DMS53 (cell line): ENCODE measurements at regions not wholly inside any gene's neighbourhood (a gene's known extent, or its start where the extent isn't known, plus 50 kb on each side); places are given as distances from the start of the nearest gene placed in this dataset.

Source experiments
- DNase-seq: peaks from one replicate; lab custom pipeline; 2025; lab: John Stamatoyannopoulos, UW

DNA sequence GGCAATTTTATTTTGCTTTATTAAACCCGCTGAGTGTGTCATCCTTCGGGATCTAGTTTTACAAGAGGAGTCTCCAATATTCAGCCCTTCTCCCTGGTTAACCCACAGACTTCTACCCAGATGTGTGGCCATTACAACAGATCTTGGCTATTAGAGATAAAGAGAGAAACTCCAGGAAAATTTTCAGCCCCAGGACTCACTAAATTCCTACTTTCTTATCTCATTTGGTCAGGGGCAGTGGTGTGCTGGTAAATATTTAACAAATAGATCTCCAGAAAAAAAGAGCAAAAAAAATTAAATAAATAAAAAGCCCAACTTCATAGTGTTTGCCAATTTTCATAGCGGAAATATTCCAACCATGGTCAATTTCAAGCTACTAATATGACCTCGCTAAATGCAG lies 168.4 kb downstream of the RND3 start:
- peak; percentile 0 for DNase-seq

DNA sequence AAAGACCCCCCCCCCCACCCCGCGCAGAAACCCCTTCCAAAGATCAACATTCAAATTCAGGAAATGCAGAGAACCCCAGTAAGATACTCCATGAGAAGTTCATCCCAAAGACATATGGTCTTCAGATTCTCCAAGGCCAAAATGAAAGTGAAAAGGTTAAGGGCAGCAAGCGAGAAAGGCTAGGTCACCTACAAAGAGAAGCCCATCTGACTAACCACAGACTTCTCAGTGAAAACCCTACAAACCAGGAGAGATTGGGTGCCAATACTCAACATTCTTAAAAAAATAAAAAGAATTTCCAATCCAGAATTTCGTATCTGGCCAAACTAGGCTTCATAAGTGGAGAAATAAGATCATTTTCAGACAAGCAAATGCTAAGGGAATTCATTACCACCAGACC lies 175.2 kb downstream of the RND3 start:
- DNase-seq = no peak

DNA sequence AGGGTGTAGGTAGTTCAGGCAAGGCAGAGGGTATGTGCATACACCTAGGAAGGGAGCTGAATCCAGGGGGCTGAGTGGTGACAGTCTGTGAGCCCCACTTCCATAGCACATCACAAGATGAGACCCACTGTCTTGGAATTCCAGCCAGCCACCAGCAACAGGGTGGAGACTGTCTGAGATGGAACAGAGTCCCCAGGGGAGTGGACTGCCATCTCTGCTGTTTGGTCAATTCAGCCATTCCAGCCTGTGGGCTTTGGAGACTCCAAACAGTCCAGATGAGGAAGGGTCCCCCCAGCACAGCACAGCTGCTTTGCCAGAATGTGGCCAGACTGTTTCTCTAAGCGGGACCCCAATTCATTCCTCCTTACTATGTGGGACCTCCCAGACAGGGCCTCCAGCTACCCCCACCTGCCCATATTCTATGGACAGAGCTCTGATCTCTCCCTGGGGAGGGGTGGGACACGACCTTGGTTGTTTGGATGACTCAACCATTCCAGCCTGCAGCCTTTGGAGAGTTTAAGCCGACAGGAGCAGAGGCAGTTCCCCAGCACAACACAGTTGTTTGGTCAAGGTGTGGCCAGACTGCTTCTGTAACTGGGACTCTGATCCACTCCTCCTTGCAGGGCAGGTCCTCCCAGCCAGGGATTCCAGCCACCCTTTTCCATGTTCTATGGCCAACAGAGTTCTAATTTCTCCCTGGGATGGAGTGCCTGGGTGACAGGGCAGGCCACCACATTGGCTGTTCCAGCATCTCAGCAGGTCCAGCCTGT lies 178.0 kb downstream of the RND3 start:
- peak; percentile 0 for DNase-seq

DNA sequence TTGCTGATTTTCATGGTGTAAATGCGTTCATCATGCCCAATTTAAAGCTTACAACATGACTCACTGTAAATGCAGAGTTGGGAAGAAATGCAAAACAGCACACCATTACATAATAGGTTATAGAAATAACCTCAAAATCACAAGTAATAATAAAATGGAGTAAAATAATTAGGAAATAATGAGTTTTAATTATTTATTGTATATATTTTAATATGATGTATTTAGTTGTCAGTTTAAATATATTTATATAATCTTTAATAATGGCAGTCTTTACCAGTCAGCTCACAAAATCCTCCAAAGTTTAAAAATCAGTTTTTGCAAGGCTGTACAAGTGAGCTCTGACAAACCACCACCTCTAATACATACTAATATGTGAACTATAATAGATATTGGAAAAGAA lies 180.2 kb downstream of the RND3 start:
- DNase-seq = no peak

DNA sequence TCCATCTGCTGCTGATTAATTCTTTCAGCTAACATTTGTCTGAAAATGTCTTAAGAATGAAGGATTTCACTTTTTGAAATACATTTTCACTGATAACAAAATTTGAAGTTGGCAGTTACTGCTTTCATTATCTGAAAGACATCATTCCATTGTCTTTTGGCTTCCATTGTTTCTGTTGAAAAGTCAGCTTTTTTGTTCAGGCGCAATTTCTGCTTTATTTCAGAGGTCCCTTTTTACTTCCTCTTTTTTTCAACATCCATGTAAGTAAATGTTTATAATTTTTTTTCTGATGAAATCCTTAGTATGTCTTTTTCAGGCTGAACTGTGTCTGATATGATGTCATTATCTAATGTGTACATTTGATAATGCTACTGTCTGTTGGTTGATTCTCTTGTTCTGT lies 184.2 kb downstream of the RND3 start:
- DNase-seq = peak; percentile 2

DNA sequence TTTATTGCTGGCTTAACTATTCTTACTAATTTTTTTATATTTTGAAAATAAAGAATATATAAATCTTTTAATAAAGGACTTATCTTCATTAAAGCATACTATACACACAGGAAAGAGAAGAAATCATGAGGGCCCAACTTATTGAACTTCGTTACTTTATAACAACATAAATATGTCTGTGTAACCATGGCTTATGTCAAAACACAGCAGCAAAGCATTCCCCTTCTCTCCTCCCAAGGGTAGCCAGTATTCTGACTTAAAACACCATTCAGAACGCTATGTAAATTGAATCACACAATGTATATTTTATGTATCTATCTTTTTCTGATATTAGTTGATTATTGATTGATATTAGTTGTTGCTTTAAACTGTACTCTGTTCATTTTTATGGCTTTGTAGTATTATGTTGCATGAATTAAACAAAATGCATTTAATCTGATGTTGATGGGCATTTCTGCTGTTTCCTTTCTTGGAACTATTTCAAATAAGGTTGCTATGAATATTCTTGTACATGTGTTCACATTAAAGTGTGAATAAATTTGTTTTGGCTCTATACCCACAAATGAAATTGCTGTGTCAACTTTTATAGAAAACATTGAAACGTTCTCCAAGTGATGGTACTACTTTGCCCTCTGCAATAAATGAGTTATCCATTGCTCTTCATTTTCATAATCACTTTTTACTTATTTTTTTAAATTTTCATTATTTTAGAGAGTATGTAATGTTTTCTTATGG lies 188.7 kb downstream of the RND3 start:
- DNase-seq = no peak

DNA sequence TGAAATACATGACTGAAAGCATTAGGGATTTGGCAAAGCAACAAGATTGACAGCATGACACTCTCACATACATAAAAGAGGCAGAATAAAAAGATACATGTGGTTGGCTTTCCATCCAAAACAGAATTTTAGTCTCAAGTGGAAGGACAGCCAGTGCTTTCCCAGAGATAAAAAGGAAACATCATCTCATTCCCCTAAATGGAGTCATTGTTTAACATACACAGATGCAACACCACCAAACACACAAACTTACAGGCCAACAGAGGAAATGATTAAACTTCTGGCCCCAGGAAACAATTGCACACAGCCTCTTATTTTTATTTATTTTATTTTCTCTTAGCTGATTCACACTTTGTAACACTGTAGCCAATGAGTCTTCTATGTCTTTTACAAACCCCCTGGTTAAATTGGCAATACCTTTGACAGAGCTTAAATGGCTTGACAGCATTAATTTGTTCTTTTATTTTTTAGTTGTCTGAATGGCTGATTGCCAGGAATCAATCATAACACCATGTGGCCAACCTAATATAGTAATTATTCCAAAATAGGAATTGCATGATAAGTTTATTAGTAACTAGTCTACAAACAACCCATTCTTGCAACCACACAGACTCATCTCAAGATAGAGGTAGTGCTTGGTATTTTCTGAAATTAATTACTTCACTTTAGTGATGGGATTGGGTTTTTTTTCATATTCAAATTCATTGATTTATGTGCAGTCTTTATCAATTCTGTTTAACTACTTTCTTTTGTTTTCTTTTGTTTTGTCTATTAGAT lies 190.5 kb downstream of the RND3 start:
- no peak for DNase-seq

DNA sequence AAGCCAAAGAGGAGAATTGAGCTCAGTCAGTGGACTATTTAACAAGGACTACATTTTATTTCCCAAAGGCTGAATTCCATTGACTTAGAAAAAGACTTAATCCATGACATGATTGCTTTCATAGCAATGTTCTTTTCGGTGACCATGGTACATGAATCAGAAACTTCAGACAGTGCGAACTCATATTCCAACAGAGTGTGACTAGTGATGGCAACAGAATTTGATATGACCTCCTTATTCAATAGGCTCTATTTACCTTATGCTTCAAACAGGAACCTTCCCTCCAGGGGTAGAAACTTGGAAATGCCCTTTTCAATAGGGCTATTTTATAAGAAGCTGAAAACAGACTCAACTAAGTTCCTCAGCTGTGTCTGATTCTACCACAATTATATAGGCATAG lies 191.9 kb downstream of the RND3 start:
- no peak for DNase-seq

DNA sequence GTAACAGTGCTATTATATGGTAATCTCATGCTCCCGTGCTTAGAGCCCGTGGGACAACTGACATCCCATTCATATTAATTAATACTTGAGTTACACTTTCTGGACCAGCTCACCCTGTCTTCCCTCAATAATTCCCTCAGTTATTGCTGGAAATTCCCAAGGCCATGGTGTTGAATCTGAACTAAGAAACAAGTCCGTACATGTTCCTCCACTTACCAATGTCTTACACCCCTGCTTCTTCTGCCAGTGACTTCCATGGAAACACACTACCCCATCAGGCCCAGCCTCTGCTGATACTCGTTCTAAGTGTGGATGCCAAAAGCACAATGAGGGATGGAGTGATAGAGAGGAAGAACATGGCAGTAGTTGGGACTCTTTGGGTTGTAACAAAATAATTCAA lies 193.7 kb downstream of the RND3 start:
- DNase-seq = no peak

DNA sequence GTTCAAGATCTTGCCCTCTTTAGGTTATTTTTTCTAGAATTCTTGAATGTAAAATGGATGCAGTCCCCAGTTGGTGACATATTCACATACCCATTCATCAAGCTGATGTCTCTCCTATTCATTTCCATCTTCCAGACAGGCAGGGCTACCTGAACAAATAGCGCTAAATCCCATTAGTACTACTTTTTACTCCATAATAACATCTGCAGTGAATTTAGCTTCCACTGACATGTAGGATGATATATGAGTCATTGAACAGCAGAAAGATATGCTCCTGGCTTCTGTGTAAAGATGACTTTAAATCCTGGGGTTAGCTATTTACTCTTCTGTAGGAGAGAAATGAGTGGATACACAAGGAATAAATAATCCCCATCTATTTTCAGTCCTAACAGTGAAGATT lies 194.7 kb downstream of the RND3 start:
- no peak for DNase-seq

DNA sequence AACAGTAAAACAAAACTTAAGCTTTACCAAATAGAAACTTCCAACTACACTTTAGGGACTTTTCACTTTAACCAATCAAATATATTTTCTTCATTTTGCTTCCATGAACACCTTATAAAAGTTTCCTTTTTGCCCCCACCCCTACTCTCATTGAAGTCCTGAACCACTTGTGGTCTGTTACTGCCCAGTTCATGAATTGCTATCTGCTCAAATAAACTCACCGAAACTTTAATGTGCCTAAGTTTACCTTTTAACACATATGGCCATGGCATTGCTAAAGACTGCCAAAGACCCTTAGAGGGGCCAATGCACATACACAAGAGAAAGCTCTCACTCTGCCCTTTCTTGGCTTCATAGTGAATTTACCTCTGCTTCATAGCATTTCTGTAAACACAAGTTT lies 195.3 kb downstream of the RND3 start:
- DNase-seq = no peak

DNA sequence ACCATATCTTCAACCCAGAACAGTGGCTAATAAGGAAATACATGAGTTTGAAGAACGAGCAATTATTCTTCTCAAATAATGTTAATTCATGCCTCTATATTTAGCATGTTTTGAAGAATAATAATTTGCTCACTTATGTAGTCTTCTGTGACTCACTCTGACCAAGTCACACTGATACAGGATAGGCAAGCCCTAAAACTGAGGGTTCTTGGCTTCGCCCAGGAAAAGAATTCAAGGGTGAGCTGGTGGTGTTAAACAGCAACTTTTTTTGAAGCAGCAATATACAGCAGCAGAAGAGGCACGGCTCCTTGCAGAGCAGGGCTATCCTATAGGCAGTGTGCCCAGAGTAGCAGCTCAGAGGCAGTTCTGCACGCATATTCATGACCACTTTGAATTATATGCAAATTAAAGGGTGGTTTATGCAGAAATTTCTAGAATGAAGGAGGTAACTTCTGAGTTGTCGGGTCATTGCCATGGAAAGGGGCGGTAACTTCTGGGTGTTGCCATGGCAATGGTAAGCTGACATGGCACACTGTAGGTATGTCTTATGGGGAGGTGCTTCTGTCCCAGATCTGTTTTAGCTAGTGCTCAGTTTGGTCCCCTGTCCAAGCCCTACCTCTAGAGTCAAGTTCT lies 200.6 kb downstream of the RND3 start:
- no peak for DNase-seq

DNA sequence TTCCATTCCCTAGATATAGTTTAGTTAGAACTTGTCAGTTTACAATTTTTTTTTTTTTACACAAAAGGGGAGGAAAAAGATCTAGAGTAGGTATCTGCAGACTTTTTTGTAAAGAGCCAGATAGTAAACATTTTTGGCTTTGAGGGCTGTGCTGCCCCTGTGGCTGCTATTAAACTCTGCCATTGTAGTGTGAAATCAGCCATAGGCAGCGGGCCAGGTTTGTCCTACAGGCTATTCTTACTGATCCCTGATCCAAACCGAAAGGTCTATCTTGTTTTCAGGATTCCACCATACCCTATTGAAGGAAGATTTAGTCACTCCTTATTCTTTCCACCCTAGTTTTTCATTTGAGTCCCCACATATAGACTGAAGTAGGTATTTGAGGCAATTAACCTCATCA lies 203.4 kb downstream of the RND3 start:
- DNase-seq = no peak

DNA sequence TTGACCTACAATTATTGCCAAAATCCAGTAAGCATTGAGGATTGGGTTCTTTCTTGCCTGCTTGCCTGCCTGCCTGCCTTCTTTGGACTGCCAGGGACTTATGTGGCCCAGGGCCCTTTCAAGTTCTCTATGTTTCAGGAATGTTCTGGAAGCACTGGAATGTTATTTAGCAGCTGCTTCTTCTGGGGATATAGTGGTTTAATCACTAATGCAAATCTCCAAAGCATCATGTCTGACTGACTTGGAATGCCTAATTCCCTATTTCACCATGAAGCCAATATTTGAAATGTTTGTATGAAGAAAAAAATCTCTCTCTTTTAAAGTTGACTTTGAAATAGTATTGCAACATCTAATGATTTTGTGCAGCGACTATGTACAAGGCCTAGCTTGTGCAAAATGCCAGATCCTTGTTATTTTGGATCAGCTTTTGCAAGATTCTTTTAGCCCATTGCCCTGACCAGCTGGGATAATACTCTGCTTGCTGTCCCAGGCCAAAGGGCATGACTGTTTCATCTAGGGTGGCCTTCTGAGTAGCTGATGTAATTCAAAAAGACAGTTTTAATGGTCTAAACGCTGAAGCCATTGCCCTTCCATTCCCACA lies 204.6 kb downstream of the RND3 start:
- no peak for DNase-seq

DNA sequence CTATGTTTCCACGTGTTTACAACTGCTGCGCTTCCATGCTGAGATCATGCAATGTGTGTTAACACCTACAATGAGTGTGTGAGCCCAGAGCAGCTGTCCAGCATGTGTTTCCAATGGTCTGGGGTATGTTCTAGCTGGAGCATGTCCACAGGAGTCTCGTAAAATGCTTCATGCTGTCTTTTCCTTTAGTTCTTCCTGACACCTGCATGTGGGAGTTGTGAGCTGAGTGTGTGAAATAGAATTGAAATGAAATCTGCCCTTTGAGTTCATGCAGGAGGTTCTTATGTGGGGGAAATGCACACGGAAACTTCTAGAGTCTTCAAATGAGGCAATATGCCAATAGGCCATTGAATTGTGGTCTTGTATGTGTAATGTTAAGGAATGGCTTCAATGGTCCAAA lies 205.1 kb downstream of the RND3 start:
- no peak for DNase-seq

DNA sequence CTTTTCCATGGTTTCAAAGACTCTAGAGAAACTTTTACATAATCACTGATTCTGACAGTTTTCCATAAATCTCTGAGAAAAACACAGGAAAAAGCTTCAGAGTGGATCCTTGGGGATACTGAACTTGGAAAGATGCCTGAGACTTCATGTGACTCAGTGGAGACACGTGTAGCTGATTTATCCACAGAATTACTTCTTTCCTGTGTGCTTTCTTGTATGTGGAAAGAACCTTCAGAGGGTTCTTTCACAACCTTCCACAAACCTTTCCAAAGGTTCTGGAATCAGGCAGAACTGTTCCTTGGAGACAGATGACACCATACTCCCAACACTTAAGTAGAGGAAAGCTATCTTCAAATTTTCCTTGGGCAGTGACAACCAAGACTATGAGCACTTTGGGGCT lies 207.2 kb downstream of the RND3 start:
- no peak for DNase-seq

DNA sequence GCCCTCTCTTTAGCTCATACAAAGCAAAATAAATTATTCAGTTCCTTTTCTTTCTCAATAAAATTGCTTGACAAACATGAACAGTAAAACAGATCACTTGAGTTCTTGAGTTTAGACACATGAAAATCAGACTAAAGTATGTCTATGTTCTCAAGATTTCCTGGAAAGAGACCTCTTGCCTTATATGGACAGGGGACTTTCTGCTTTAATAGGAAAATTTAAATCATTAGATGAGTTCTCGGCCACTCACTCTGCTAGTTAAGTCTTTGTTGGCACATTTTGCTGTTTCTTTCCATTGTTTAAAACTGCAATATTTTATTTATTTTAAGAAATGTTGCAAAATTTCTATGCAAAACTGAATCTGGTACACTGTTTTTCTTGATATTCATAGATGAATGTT lies 207.8 kb downstream of the RND3 start:
- DNase-seq = no peak

DNA sequence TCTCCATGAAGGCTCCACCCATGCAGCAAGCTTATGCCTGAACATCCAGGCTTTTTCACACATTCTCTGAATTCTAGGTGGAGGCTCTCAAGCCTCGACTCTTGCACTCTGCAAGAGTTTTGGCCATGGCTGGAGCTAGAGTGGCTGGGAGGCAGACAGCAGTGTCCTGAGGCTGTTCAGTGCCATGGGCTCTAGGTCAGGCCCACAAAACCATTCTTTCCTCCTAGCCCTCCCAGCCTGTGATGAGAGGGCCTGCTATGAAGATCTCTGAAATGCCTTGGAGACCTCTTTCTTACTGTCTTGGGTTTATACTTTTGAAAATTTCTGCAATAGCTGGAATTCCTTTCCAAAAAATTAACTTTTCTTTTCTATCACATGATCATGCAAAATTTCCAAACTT lies 210.7 kb downstream of the RND3 start:
- DNase-seq = no peak

DNA sequence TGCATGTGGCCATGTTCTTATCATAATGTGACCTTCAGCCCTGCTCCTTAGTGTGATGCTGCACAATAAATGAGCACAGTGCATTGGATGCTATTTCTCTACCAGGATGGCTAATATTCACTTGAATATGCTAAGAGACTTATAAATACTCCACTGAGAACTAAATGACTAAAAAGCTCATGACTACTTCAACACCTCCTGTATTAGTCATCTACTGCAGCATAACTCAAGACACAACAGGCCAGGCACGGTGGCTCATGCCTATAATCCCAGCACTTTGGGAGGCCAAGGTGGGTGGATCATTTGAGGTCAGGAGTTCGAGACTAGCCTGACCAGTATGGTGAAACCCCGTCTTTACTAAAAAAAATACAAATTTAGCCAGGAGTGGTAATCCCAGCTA lies 213.4 kb downstream of the RND3 start:
- DNase-seq = no peak

DNA sequence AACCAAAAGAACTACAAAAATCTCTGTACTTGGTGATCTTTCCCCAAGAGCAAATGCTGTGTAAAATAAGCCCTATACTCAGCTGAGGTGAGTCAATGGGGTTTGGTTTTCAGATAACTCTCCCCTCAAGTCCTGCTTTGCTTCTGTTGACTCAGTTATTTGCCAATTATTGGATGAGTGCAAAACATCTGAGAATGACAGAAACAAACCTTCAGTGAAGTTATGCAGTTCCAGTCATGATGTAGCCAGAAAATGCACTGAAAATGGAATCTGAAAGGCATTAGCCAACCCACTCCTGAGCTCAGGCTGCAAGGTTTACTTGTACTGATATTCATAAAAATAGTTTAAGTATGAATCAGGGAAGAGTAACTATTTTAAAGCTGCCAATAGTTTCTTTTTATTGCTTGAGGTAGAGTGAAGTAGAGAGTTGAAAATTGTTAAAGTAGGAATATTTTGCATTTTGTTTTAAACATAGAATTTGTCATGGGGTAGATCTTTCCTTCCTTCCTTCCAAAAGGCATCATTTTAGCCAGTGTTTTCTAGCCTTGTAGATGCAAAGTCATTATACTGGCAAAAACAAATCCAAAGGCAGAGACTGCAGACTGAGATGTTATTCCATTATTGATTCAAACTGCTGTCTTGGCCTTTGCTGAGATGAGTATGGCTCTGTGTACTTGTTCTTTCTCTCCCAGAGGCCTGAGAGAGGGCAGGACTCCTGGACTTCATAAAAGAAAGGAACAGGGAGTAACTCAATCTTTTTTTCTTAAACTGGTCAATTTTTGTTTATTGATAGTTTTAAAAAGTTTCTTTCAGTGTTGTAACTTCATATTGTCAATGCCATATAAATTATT lies 215.3 kb downstream of the RND3 start:
- DNase-seq = peak; percentile 45
